GM18909 (cell line): ENCODE measurements at regions not wholly inside any gene's neighbourhood (a gene's known extent, or its start where the extent isn't known, plus 50 kb on each side); places are given as distances from the start of the nearest gene placed in this dataset.

Experiments used
- ATAC-seq: cut with Tn5 transposase; IDR thresholded peaks from one replicate; pipeline ENCODE4 v1.9.1; 2021; ENCODE audit warnings: mild to moderate bottlenecking; ENCODE audit not compliant: unreplicated experiment, poor library complexity

DNA sequence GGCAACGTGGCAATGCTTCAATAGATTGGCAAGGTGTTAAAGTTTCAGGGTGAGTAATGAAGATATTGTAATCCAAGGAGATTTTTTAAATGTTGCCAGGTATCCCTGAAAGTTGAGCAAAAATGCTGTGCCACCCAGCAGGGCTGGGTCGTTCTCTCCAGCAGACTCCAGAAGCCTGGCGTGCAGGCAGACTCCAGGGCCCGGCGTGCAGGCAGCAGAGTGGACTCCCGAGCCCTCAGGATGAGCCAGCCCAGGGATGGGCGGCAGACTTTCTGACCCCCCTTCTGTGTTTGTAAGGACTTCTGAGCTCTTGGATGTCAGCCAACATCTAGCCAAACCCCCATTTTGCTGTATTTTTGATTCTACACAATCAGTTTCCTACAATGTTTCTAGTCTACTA lies 289.1 kb downstream of the ZNF516 start:
- no peak for ATAC-seq

DNA sequence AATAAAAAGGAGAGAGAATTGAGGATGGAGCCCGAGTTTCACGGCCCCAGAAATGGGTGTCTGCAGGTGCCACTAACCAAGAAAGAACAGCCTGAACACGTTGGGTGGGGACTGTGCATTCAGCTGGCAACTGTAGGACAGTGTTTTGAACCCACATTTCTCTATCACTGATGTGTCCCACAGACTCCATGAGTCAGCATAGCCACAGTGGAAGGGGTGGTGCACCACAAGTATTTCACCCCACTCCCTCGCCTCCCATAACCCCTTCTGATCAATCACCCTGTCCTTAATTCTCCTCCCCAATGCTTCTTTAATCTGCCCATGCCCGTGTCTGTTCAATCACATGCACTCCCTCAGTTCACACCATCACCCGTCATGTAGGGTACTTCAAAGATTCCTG lies 291.5 kb downstream of the ZNF516 start:
- no peak for ATAC-seq

DNA sequence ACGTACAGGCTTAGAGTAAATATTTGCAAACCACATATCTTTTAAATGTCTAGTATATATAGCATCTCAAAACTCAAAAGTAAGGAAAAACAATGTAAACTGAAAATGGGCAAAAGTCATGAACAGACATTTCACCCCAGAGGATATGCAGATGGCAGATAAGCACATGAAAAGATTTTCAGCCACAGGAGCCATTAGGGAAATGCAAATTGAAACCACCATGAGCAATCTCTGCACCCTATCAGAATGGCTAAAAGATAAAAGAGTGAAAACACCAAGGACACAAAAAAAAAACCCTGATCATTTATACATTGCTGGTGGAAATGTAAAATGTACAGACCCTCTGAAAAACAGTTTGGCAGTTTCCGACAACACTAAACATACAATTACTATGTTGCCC lies 292.7 kb downstream of the ZNF516 start:
- no peak for ATAC-seq

DNA sequence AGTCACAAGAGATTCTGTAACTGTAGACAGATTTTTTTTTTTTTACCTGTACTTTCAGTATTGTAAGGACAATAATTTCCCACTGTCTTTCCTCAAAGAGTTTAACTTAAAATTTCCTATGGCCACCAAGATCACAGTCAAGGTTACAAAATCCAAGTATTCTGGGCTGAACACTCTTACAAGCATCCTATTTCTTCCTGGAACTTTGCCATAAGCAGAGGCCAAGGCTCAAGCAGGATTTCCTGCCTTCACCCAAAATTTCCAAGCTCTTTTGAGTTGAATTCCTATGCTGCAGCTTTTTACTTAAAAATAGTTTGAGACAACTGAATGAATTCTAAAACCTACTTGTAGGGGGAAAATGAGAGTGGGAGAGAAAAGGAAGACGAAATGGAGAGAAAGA lies 299.4 kb downstream of the ZNF516 start:
- ATAC-seq = no peak

DNA sequence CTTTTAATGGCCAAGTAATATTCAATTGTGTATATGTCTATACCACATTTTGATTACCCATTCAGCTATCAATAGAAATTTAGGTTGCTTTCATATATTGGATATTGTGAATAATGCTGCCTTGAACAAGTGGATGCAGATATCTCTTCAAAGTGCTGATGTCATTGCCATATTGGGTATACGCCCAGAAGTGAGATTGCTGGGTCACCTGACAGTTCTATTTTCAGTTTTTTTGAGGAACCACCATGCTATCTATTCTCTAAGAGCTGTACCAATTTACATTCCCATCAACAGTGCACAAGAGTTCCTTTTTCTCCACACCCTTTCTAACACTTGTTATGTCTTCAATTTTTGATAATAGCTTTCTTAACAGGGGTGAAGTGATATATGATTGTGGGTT lies 306.9 kb downstream of the ZNF516 start:
- no peak for ATAC-seq

DNA sequence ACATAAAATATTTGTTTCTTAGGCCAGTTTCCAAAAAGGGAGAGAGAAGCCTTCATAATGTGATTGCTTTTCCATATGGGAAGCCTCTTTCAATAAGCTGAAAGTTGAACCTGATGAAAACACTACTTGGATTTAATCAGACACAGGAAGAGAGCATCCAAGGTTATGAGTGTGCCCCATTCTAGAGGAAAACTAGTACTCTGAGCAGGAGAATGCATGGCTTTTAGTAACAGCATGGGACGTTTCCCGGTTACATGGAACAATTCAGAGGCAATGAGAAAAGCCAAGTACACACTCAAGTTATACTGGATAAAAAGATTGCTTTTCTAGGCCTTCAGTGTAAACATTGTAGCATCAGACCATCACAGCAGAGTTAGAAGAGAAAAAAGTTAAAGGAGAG lies 315.8 kb downstream of the ZNF516 start:
- no peak for ATAC-seq

DNA sequence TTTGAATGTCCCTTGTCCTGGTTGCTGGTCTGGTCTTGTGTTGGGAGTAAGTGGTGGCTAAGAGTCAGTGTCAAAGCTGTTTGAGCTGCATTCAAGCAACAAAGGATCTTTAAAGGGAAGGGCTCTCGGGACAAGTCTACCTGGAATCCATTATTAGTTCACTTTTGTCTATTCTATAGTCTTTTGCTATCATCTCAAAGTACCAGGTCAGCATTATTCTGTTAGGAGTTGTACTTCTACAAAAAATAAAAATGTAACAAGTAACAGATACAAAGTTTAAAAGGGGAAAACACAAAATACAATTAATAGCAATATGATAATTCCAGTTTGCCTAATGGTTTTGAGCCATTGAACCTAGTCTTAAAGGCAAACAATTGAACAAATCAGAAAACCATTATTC lies 317.9 kb downstream of the ZNF516 start:
- ATAC-seq = no peak

DNA sequence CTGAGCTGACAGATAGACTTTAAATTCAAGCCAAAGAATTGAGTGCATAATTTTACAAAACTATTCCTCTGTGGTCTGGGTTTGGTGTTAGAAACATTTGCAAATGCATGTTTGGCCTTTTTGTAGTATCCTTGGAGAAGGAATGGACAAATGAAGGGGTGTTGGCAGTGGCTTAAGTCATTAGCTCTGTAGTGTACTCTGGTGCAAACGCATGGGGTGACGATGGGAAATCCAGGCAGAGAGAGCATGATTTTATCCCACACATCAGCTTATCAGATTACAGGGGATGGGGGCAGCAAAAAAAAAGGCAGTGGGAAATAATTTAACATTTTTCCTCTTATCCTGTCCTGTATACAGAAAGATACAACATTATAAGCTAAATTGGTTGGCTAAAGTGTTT lies 320.6 kb downstream of the ZNF516 start:
- ATAC-seq = no peak

DNA sequence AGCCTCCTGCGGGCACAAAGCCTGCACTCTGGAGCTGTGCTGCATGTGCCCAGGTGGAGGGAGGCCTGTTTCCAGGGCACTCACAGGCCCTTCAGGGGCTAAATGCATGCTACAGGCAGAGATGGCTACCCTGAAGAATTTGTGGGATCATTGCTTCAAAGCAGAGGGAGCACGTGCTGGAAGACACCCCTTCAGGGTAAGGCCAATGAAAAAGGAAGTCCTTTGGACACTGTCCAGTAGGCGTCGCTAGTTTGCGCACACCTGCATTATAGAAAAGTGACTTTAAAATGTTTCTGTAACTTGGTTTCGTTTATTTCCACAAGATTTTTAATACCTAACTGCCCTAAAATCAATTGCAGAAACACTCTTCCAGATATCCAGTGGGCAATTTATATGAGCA lies 325.3 kb downstream of the ZNF516 start:
- no peak for ATAC-seq

DNA sequence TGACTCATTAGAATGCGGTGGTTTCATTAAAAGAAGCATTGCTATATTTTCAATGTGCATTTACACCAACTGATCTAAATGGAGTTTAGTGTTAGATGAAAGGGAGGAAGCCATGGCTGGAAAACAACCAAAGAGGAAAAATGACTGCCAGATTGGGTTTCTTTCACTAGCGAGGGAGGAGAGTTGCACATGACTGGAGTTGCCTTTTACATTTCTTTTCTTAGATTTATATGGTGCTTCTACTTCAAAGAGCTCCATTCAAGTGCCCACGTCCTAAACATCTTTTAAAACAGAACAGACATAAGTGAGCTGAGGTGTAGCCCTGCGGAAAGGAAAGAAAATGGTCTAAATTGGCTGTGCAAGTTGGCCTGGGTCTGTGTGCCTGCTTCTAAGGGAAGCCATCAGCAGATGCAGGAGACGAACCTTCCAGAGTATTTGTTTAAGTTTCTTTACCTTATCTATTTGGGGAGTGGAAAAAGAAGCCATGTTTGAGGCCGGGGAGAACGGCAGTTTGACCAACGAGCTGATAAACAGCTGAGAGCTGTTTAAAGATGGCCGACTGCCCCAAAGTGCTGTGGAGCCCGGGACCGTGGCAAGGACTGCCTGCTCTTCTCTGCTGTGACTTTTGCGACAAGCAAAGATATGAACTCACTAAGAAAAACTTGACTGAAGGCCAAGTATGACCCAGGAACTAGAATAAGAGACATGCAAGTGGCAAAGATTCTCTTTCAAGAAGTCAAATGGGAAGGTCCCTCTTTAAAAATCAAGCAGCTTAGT lies 327.0 kb downstream of the ZNF516 start:
- no peak for ATAC-seq

DNA sequence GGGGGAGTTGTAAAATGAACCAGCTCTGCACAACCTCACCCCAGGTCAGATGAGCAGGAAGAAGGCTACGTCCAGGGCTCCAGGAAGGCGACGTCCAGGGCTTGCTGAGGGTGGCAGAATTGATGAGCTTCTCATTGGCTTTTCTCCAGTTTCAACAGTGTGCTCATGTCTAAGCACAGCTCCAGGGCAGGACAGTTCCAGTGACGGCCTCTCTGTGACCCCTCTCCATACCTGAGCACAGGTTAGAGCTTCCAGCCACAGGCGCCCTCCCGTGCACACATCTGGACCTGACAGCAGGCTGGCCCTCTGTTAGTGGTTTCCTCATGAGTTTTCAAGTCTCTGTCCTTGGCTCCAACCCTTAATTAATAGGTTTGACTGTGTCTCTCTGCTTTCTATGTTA lies 327.6 kb downstream of the ZNF516 start:
- ATAC-seq = no peak

DNA sequence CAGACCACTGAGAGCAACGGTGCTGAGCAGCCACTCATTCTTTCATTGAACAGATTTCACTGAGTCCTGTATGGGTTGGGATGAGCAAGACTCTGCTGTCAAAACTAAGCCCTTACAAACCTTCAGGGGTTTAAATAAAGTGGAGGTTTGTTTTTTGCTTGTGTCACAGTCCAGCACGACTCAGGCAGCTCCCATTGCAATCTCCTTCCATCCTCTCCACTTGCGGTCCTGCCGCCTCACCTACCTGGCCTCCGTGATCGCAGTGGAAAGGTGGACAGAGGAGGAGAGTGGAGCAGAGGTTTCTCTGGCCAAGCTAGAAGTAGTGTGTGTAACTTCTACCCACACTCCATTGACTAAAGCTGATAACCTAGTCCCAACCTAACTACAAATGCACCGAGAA lies 332.2 kb downstream of the ZNF516 start:
- ATAC-seq = no peak

DNA sequence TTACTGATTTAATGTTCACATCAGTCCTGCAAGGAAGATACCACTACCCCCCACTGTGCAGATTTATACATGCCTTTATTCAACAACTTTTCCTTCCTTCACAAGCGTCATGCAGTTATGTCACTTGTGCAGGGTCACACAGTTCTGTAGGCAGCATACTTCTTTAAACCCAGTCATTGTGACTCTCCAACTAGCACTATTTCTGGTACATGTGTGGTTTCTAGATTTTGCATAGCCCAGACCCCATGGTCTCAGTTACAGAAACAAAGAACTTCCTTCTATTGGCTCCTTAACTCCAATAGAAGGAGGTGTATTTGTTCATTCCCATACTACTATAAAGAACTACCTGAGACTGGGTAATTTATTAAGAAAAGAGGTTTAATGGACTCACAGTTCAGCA lies 333.1 kb downstream of the ZNF516 start:
- ATAC-seq = peak; percentile 48

DNA sequence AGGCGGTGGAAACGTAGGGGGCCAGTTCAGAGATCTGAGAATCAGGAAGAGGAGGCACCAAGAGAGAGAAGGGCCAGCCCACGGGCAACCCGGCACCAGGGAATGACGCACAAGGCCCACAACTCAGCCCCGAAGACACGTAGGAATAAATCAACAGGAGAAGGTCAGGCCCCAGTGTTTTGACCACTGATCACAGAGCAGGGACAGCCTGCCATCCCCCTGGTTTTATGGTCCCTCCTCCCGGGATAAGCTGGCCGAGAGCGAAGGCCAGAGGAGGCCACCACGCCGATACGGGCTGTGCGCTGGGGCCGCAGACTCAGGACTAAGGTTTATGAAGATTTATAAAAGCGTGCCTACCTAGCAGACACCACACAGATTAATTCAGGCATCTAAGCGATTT lies 341.4 kb downstream of the ZNF516 start:
- ATAC-seq = no peak

DNA sequence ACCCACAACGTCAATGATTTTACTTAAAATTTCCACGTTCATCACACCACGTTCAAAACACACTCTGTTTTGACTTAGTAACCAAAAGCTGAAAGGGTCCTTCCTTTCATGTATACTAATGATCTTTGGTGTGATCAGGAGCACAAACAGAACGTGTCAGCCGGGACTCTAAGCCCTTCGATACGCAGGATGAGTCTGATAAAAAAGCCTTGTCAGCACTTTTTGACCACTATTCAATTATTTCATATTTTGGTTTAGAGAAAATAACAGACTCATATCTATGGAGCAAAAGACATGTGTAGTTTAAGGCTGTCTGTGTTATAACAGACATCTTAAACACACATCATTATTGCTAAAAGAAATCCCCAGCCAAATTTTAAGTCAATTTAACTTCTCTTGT lies 345.3 kb downstream of the ZNF516 start:
- ATAC-seq = no peak

DNA sequence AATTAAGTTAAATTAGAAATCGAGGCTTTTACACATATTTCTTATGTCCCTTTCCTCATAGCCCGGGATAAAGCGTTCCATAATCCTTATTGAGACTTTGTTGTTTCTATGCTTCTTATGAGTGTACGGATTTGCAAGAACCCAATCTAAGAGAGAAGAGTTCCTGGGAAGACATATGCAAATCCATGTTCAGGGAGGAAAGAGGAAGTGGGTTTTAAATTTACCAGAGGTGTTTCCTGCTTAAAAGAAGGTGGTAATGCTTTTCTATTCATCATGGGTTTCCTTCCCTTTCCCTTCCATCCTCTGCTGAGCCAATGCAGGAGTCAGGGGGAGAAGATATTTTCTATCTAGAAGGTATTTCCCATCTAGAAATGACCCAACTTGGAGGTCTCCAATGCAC lies 345.8 kb downstream of the ZNF516 start:
- ATAC-seq = no peak

DNA sequence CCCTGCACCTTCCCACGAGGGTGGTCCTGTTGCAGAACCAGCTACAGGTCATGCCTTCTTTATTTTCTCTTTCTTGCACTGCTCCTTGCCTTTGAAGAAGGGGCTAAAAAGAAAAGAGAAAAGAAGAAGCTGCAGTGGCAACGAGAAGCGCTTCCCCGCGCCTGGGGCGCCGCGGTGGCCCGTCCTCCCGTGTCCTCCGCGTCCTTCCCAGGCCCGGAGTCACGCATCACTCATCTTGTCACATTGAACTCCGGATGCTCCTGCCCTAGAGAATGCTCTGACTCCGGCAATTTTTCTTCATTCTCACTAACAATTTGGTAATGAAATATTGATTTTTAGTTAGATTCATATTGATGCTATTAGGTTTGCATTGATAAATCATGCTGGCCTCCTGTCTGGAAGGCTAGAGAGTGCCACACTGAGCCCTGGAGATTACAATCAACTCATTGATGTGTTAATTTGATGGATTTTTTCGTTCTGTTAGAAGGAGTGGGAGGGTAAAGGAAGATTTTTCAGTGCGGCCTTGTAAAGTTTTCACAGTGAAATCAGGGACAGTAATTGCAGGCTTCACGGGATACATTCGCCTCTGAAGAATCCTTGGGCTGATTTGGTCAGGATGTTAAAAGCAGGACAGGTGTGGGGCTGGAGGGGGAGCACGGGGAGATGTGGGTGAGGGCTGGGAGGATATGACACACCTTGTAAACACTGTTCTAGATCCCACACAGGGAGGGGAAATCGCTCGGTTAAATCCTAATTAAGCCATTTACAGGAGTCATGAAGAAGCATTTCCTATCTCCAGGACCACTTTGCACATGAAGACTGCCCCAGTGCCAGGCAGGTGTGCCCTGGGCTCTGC lies 349.3 kb downstream of the ZNF516 start:
- ATAC-seq = no peak

DNA sequence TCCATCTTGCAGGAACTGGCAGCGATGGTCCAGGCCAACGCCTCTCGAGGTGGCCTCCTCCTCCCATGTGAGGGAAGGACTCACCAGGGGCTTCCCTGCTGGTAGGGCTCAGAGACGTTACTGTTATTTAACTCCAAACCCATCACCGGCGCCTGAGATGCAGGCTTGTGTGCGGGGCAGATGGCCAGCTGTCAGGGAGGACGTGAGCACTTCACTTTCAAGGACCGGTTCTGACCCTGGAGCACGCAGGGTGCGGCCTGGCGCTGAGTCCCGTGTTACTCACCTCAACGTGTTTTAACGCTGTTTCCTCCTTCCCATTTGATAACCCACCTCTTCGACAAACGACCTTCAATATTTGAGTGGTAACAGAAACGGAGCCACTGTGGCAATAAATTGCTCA lies 350.2 kb downstream of the ZNF516 start:
- no peak for ATAC-seq

DNA sequence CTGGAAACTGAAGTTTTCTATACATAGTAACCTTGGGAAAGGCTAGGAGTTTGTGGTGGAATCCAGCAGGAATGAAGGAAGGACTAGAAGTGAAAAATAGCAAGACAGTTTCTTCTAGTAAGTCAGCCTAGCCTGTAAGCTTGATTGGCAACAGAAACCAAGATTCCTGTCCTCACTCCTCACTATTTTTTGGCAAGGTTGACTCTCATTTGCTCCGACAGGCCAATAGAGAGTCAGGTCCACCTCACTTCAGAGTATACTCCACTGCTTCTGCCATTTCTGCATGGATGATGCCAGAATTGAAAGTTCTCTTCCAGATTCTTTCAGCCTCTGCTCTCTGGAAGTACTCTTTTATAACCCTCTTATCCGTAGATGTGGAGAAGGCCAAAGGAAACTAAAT lies 352.4 kb downstream of the ZNF516 start:
- ATAC-seq = no peak

DNA sequence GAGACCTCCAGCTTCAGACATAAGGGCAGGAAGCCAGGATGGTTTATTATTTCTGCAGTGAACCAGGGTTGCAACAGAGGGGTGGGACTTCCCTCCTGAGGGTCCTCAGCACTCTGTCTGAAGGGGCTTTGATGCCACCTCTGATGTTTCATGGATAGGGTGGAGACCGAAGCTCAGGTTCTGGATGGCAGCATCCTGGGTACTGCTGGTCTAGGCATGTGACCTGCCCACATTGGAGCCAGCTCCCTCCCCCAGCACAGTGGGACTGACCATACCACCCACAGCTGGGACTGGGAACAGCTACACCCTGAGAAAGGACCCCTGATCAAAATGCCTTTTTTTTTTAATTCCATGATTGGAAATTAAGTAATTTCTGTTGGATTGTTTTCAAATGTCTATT lies 355.2 kb downstream of the ZNF516 start:
- no peak for ATAC-seq

DNA sequence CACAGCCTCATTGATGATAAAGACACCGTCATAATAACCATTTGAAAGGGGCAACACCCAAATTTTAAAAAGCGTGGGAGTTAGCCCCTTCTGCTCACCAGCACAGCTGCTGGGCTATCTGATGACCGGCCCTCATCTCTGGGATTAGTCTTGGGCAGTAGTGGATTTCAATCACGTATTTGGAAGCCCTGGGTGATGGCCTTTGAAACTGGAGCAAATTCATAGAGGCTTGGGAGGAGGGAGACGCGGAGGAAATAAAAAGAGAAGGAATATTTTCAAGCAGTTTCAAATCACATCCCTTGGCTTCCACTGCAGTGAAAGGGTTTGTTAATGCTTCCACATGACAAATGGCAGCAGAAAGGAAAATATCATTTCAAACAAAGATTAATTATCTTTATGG lies 357.8 kb downstream of the ZNF516 start:
- no peak for ATAC-seq

DNA sequence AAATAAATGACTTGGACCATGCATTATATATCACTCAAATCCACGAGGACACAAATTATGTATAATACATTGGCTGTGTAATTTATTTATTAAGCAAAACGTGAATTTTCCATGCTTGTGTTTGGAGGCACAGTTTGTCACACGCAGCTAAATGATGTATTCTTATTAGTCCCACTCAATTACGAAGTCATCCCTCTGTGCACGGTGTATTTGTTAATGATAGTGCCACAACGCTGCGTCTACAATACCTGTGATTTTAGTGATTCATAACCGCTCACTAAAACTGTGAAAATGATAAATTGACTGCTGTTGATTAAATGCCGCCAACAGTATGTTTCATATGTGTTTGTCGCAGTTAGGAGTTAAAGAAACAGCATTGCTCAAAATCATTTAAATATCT lies 358.3 kb downstream of the ZNF516 start:
- no peak for ATAC-seq
